Suprapubic skin (tissue), 4 donors: ENCODE measurements at regions not wholly inside any gene's neighbourhood (a gene's known extent, or its start where the extent isn't known, plus 50 kb on each side); places are given as distances from the start of the nearest gene placed in this dataset.

Source experiments
- DNase-seq, 2 donors: peaks; one replicate each; pipeline ENCODE4 v3.0.0-alpha.2; 2019; ENCODE audit warnings: low spot score in 2 of 2
- H3K27ac ChIP-seq: fragments of 200-600 bp; sonication (generic); one replicate; pipeline ENCODE4 v1.5.1; 2019
- H3K27me3 ChIP-seq: fragments of 200-600 bp; sonication (generic); one replicate; pipeline ENCODE4 v1.5.1; 2019
- H3K36me3 ChIP-seq: fragments of 200-600 bp; sonication (generic); one replicate; pipeline ENCODE4 v1.5.1; 2019
- H3K4me1 ChIP-seq: fragments of 200-600 bp; sonication (generic); one replicate; pipeline ENCODE4 v1.5.1; 2019
- H3K4me3 ChIP-seq: fragments of 200-600 bp; sonication (generic); one replicate; pipeline ENCODE4 v1.5.1; 2019; ENCODE audit warnings: mild to moderate bottlenecking
- H3K9me3 ChIP-seq: fragments of 200-600 bp; sonication (generic); one replicate; pipeline ENCODE4 v1.5.1; 2019
- EP300 ChIP-seq: sonication (generic); formaldehyde crosslinking; IDR thresholded peaks from one replicate; pipeline ENCODE4 v1.6.1; 2017; ENCODE audit warnings: antibody characterized with exemption
- POLR2A ChIP-seq, 2 donors: fragments of 450-650 bp; IDR thresholded peaks; one replicate each; pipeline ENCODE4 v1.6.1; 2017; ENCODE audit warnings: antibody characterized with exemption in 2 of 2, mild to moderate bottlenecking in 2 of 2, moderate library complexity in 2 of 2
- POLR2AphosphoS5 ChIP-seq, 3 donors: sonication (generic); formaldehyde crosslinking; IDR thresholded peaks; one replicate each; pipeline ENCODE4 v1.6.1; 2017; ENCODE audit warnings: antibody characterized with exemption in 3 of 3
- WGBS: methylation state at CpG from one replicate; pipeline ENCODE4 v1.1.5; 2018; 5-methylcytosine and 5-hydroxymethylcytosine counted together
- TF ChIP-seq, protein P1 (sequence below), 2 donors: fragments of 200-600 bp in 1 of 2; fragments of 450-650 bp in 1 of 2; sonication (generic) in 1 of 2; IDR thresholded peaks; one replicate each; pipeline ENCODE4 v1.5.1; 2016 to 2019; ENCODE audit warnings: antibody characterized with exemption in 2 of 2, mild to moderate bottlenecking in 1 of 2, moderate library complexity in 1 of 2

DNA sequence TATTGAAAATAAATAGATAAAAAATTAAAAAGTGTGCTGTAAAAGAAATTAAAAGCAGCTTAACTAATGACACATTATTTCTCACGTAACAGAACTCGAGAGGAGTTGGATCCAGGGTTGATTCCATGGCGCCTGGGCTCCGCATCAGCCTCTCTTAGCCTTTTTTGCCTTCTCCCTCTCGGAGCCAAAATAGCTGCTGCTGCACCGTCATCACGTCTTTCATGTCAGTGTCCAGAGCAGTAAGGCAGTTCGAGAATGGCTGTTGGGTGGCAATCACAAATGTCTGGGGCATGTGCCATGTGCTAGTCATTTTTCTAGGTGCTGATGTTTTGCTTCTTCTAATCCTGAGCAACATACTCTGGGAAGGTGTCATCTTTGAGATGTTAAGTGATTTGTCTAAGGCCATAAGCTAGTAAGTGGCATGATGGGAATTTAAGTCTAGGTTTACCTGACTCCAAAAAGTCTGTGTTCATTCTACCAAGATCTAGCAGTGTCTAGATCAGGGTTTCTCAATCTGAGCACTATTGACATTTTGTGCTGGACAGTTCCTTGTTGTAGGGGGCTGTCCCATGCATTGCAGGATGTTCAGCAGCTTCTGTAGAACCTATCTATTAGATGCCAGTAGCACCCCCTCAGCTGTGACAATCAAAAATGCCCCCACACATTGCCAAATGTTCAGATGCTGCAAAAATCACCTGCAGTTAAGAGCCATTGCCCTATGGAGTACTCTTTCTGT is 280.4 kb downstream of the HAPSTR1 start:
- TF ChIP-seq, protein P1, sequence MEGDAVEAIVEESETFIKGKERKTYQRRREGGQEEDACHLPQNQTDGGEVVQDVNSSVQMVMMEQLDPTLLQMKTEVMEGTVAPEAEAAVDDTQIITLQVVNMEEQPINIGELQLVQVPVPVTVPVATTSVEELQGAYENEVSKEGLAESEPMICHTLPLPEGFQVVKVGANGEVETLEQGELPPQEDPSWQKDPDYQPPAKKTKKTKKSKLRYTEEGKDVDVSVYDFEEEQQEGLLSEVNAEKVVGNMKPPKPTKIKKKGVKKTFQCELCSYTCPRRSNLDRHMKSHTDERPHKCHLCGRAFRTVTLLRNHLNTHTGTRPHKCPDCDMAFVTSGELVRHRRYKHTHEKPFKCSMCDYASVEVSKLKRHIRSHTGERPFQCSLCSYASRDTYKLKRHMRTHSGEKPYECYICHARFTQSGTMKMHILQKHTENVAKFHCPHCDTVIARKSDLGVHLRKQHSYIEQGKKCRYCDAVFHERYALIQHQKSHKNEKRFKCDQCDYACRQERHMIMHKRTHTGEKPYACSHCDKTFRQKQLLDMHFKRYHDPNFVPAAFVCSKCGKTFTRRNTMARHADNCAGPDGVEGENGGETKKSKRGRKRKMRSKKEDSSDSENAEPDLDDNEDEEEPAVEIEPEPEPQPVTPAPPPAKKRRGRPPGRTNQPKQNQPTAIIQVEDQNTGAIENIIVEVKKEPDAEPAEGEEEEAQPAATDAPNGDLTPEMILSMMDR (IDR thresholded peaks at IDR 0.05), result no peak
- TF ChIP-seq POLR2AphosphoS5 (IDR thresholded peaks at IDR 0.05) (no peak), POLR2A (IDR thresholded peaks at IDR 0.05) (no peak), EP300 (no peak)
- no peaks in the 10 kb centered on the region for H3K4me1 ChIP-seq
- no peaks in the 10 kb centered on the region for H3K36me3 ChIP-seq
- H3K4me3 ChIP-seq, result no peak overlapping the region
- no peak for DNase-seq
- WGBS, result 83% methylated on average over 8 of the region's 8 CpGs
- H3K9me3 ChIP-seq, result no peaks in the 10 kb centered on the region
- no peaks in the 10 kb centered on the region for H3K27me3 ChIP-seq
- H3K27ac ChIP-seq, result no peak overlapping the region

DNA sequence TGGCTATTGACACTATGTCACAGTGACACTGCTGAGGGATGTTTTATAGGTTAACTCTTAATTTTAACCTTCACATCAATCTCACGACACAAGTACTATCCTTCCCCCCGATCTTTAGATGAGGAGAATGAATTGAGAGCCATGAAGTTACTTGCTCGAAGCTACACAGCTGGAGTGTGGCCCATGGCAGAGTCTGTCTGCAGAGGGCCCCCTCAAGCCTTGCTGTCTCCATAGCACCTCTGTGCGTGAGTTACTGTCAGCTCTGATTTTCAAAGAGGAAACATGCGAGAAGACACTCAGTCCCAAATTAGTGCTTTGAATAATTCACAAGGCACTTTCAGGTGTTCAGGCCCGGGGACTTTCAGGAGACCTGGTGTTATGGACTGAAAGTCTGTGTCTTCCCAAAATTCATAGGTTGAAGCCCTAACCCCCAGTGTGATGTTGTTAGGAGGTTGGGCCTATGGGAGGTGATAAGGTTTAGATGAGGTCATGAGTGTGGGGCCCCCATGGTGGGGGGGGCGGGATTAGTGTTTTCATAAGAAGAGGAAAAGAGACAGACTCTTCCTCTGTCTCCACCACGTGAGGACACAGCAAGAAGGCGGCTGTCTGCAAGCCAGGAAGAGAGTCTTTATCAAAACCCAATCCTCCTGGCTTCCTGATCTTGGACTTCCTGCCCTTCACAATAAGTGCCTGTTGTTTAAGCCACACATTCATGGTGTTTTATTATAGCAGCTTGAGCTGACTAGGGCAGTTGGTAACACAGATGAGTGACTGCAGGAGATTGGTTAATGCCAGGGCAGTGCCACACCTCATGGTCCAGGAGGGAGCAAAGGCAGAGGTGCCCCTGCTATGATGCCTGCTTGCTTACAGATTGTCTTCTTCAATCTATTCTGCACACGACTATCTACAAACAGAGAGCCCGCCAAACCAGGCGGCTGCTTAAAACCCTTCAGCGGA is 281.8 kb downstream of the HAPSTR1 start:
- Histone ChIP-seq H3K27ac (no peak overlapping the region), H3K4me1 (no peaks in the 10 kb centered on the region), H3K27me3 (no peaks in the 10 kb centered on the region), H3K4me3 (no peak overlapping the region), H3K36me3 (no peaks in the 10 kb centered on the region), H3K9me3 (no peaks in the 10 kb centered on the region)
- TF ChIP-seq, protein P1 (IDR thresholded peaks at IDR 0.05), result no peak
- no peak for TF ChIP-seq POLR2A (IDR thresholded peaks at IDR 0.05)
- TF ChIP-seq EP300, result no peak
- no peak for DNase-seq
- 60% methylated on average over 13 of the region's 13 CpGs for WGBS

DNA sequence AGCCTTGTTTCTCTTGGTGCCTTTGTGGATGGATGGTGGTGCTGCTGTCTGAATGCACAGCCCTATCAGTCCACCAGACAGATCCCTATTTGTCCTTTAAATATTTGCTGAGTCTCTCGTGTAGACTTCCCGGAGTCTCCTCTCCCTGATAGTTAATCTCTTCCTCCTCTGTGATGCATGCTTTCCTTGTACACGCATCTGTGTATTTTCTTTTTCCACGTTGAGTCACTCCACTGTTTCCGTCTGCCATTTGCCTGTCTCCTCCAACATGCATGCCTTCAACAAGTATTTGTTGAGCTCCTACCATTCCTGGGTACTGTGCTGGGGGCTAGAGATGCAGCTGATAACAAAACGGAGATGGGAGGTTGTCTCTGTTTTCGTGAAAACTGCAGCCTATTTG is 282.6 kb downstream of the HAPSTR1 start:
- TF ChIP-seq, protein P1 (IDR thresholded peaks at IDR 0.05), result no peak
- TF ChIP-seq POLR2A (IDR thresholded peaks at IDR 0.05) (no peak), POLR2AphosphoS5 (IDR thresholded peaks at IDR 0.05) (no peak), EP300 (no peak)
- Histone ChIP-seq H3K36me3 (no peaks in the 10 kb centered on the region), H3K9me3 (no peaks in the 10 kb centered on the region), H3K27ac (no peak overlapping the region), H3K27me3 (no peaks in the 10 kb centered on the region), H3K4me3 (no peak overlapping the region), H3K4me1 (no peaks in the 10 kb centered on the region)
- WGBS, result 34% methylated on average over 7 of the region's 7 CpGs
- DNase-seq, result no peak

DNA sequence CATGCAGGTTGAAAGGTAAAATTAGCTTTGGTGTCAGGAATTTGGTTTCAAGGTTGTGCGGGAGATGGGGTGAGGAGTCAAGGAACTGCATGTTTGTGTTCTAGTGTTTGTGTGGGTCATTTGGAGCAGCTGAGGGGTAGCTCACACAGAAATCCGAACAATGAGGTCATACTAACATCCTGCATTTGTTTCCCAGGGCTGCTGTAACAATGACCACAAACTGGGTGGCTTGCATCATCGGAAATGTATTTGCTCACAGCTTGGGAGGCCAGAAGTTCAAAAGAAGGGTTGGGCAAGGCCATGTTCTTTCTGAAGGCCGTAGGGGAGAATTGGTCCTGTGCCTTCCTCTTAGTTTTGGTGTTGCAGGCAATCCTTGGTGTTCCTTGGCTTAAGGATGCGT is 287.4 kb downstream of the HAPSTR1 start:
- DNase-seq, result no peak
- Histone ChIP-seq H3K4me3 (no peak overlapping the region), H3K27me3 (no peaks in the 10 kb centered on the region), H3K36me3 (no peaks in the 10 kb centered on the region), H3K4me1 (no peaks in the 10 kb centered on the region), H3K9me3 (no peaks in the 10 kb centered on the region), H3K27ac (no peak overlapping the region)
- 73% methylated on average over 5 of the region's 5 CpGs for WGBS
- TF ChIP-seq POLR2AphosphoS5 (IDR thresholded peaks at IDR 0.05) (no peak), EP300 (no peak), POLR2A (IDR thresholded peaks at IDR 0.05) (no peak)
- TF ChIP-seq, protein P1 (IDR thresholded peaks at IDR 0.05), result no peak

DNA sequence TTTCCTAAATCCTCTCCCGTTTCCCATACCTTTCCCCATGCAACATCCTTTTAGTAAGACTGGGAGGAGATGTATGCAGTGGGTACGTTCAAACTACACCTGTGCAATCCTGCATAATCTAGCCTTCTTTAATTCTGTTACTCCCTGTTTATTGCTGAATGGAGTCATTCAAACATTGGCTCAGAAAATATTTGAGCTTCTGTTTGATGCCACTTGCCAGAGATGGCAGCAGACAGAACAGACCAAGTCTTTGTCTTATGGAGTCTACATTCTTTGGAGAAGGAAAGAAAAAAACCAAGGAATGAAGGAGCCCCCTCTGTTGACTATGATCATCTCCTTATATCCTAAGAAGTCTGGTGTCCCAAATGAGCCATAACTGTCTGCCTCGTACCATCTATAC is 288.8 kb downstream of the HAPSTR1 start:
- no peaks in the 10 kb centered on the region for H3K4me1 ChIP-seq
- no peaks in the 10 kb centered on the region for H3K27me3 ChIP-seq
- no peak overlapping the region for H3K27ac ChIP-seq
- DNase-seq, result no peak
- H3K9me3 ChIP-seq, result no peaks in the 10 kb centered on the region
- TF ChIP-seq, protein P1 (IDR thresholded peaks at IDR 0.05), result no peak
- TF ChIP-seq EP300 (no peak), POLR2A (IDR thresholded peaks at IDR 0.05) (no peak), POLR2AphosphoS5 (IDR thresholded peaks at IDR 0.05) (no peak)
- H3K4me3 ChIP-seq, result no peak overlapping the region
- WGBS, result 80% methylated on average over 3 of the region's 3 CpGs
- H3K36me3 ChIP-seq, result no peaks in the 10 kb centered on the region
